ENCODE measurements at regions not wholly inside any gene's neighbourhood (a gene's known extent, or its start where the extent isn't known, plus 50 kb on each side); places are given as distances from the start of the nearest gene placed in this dataset.
"Not testable (repeated sequence)": the region's sequence is repeated elsewhere in the genome, so short reads cannot be mapped to it uniquely, and the experiment has no call there.

DNA sequence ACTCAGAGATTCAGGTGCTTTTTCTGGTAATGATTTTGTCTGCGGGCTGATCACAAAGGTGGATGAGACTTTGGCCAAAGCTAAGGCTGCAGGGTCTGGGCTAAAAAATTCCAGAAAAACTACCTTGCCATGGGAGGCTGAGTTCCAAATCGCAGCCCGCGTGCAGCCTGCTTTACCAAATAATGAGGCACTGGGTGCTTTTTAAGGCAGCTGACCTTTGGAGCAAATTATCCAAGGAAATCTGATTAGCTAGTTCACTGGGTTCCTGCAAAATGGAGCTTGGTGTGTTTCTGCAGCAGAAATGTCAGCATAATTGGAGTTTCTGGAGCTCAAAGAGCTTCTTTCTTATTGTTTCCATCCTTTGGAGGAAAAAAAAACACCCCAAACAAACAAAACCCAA is 156.6 kb downstream of the NPIPA7 start:
- H3F3A ChIP-seq (ENCODE audit: control insufficient read depth, insufficient read depth); H3K27me3 ChIP-seq (ENCODE audit: control insufficient read depth, low read length); H3K9me3 ChIP-seq (ENCODE audit: control insufficient read depth, insufficient read depth, low read length); H3K79me2 ChIP-seq (ENCODE audit: control insufficient read depth, low read length); H4K20me1 ChIP-seq (ENCODE audit: control insufficient read depth, insufficient read depth, low read depth, low read length); H3K36me3 ChIP-seq (ENCODE audit: control insufficient read depth, low read length); H3K27ac ChIP-seq (ENCODE audit: low read depth, low read length); H3K4me1 ChIP-seq (ENCODE audit: control insufficient read depth, low read length); H3K4me2 ChIP-seq (ENCODE audit: low read length); H3K9me2 ChIP-seq (replicated peaks; ENCODE audit: control insufficient read depth, low read length); H3K4me3 ChIP-seq (ENCODE audit: low read length): not testable (repeated sequence)

DNA sequence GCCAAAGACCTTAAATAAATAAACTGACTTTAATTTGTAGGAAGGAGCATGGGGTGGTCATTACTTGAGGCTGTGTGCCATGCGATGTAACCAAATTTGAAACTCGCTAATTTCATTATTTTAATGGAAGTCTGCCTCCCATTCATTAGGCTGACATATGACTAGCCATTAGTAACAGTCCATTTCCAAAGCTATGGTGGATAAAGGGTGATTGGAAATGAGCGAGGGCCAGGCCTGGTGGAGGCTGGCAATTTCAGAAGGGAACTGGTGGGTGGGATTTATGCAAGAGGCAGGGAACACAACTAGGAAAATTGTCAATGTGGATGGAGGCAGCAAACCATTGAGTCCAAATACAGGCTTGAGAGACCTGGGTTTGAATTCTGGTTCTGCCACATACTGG is 157.2 kb downstream of the NPIPA7 start:
- H3K27ac ChIP-seq (ENCODE audit: low read depth, low read length); H3K27me3 ChIP-seq (ENCODE audit: control insufficient read depth, low read length); H3K4me3 ChIP-seq (ENCODE audit: low read length); H3K4me2 ChIP-seq (ENCODE audit: low read length); H3K79me2 ChIP-seq (ENCODE audit: control insufficient read depth, low read length); H3F3A ChIP-seq (ENCODE audit: control insufficient read depth, insufficient read depth); H3K4me1 ChIP-seq (ENCODE audit: control insufficient read depth, low read length); H3K36me3 ChIP-seq (ENCODE audit: control insufficient read depth, low read length); H3K9me2 ChIP-seq (replicated peaks; ENCODE audit: control insufficient read depth, low read length); H3K9me3 ChIP-seq (ENCODE audit: control insufficient read depth, insufficient read depth, low read length); H4K20me1 ChIP-seq (ENCODE audit: control insufficient read depth, insufficient read depth, low read depth, low read length): not testable (repeated sequence)

DNA sequence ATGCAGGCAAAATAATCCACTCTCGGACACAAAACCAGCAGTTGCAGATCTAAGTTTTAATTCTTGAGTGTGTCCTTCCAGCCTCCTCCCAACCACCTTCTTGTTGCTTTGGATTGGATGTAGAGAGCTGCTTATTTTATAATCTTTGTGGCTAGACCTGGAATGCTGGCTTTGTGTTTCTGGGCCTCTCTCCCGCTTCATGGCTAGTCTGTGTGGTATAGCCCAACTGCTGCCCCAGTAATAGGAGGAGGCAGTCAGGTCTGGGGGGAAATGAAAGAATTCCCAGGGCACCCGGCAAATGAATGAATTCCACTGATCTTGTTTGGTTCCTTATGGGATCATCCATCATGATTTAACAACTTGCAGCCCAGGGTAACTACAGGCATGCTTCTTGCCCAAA is 170.8 kb downstream of the NPIPA7 start:
- not testable (repeated sequence) for H3F3A ChIP-seq (ENCODE audit: control insufficient read depth, insufficient read depth); H3K4me2 ChIP-seq (ENCODE audit: low read length); H4K20me1 ChIP-seq (ENCODE audit: control insufficient read depth, insufficient read depth, low read depth, low read length); H3K79me2 ChIP-seq (ENCODE audit: control insufficient read depth, low read length); H3K4me1 ChIP-seq (ENCODE audit: control insufficient read depth, low read length); H3K36me3 ChIP-seq (ENCODE audit: control insufficient read depth, low read length); H3K9me3 ChIP-seq (ENCODE audit: control insufficient read depth, insufficient read depth, low read length); H3K4me3 ChIP-seq (ENCODE audit: low read length); H3K27me3 ChIP-seq (ENCODE audit: control insufficient read depth, low read length); H3K27ac ChIP-seq (ENCODE audit: low read depth, low read length); H3K9me2 ChIP-seq (replicated peaks; ENCODE audit: control insufficient read depth, low read length)

DNA sequence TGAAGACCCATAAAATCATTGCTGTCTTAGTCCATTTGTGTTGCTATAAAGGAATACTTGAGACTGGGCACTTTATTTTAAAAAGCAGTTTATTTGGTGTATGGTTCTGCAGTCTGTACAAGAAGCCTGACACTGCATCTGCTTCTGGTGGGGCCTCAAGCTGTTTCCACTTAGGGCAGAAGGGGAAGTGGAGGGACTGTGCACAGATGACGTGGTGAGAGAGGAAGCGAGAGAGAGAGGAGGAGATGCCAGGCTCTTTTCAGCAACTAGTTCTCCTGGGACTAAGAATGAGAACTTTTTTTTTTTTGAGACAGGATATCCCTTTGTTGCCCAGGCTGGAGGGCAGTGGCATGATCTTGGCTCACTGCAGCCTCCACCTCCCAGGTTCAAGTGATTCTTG is 171.9 kb downstream of the NPIPA7 start:
- not testable (repeated sequence) for H3K36me3 ChIP-seq (ENCODE audit: control insufficient read depth, low read length); H3K79me2 ChIP-seq (ENCODE audit: control insufficient read depth, low read length); H3K4me1 ChIP-seq (ENCODE audit: control insufficient read depth, low read length); H3K4me3 ChIP-seq (ENCODE audit: low read length); H3F3A ChIP-seq (ENCODE audit: control insufficient read depth, insufficient read depth); H4K20me1 ChIP-seq (ENCODE audit: control insufficient read depth, insufficient read depth, low read depth, low read length); H3K4me2 ChIP-seq (ENCODE audit: low read length); H3K27ac ChIP-seq (ENCODE audit: low read depth, low read length); H3K9me3 ChIP-seq (ENCODE audit: control insufficient read depth, insufficient read depth, low read length); H3K27me3 ChIP-seq (ENCODE audit: control insufficient read depth, low read length); H3K9me2 ChIP-seq (replicated peaks; ENCODE audit: control insufficient read depth, low read length)

DNA sequence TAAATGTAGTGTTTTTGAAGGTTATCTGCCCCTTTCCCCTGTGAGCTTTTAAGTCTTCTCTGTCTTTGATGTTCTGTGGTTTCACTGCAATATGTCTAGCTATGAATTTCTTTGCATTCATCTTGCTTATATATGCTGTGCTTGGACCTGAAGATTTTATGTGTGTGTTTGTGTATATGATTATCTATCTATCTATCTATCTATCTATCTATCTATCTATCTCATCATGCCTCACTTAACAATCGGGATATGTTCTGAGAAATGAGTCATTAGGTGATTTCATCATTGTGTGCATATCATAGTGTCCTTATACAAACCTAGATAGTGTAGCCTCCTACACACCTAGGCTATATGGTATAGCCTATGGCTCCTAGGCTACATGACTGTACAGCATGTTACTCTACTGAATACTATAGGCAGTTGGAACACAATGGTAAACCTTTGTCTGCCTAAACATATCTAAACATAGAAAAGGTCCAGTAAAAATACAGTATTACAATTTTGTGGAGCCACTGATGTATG is 173.9 kb downstream of the NPIPA7 start:
- H3K9me3 ChIP-seq (ENCODE audit: control insufficient read depth, insufficient read depth, low read length); H3K27me3 ChIP-seq (ENCODE audit: control insufficient read depth, low read length); H4K20me1 ChIP-seq (ENCODE audit: control insufficient read depth, insufficient read depth, low read depth, low read length); H3F3A ChIP-seq (ENCODE audit: control insufficient read depth, insufficient read depth); H3K27ac ChIP-seq (ENCODE audit: low read depth, low read length); H3K4me2 ChIP-seq (ENCODE audit: low read length); H3K9me2 ChIP-seq (replicated peaks; ENCODE audit: control insufficient read depth, low read length); H3K79me2 ChIP-seq (ENCODE audit: control insufficient read depth, low read length); H3K4me1 ChIP-seq (ENCODE audit: control insufficient read depth, low read length); H3K36me3 ChIP-seq (ENCODE audit: control insufficient read depth, low read length); H3K4me3 ChIP-seq (ENCODE audit: low read length): not testable (repeated sequence)

DNA sequence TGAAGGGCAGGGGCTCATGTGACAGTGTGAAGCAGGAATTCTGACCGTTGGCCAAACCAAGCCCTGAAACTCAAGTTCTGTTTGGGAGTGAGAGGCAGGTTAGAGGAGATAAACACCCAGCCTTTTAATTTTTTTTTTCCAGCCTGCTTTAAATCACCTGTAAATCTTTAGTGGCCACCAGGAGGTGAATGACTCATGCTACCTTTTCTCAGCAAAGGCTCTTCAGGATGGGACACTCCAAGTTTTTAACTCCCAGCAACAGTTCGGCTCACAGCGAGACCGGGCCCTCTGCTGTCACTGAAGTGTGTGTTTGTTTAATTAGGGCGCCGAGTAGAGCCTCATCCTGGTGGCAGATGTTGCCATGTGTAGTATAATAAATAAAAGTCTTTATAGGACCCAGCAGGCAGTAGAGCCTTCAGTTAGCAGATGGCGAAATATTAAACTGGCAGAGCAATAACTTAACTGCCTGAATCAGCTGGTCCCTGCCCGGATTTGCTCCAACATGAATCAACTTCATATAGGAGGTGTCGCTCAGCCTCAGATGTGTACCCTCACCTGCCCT is 180.3 kb downstream of the NPIPA7 start:
- not testable (repeated sequence) for H3K4me3 ChIP-seq (ENCODE audit: low read length); H4K20me1 ChIP-seq (ENCODE audit: control insufficient read depth, insufficient read depth, low read depth, low read length); H3F3A ChIP-seq (ENCODE audit: control insufficient read depth, insufficient read depth); H3K4me1 ChIP-seq (ENCODE audit: control insufficient read depth, low read length); H3K4me2 ChIP-seq (ENCODE audit: low read length); H3K9me3 ChIP-seq (ENCODE audit: control insufficient read depth, insufficient read depth, low read length); H3K36me3 ChIP-seq (ENCODE audit: control insufficient read depth, low read length); H3K27ac ChIP-seq (ENCODE audit: low read depth, low read length); H3K79me2 ChIP-seq (ENCODE audit: control insufficient read depth, low read length); H3K27me3 ChIP-seq (ENCODE audit: control insufficient read depth, low read length); H3K9me2 ChIP-seq (replicated peaks; ENCODE audit: control insufficient read depth, low read length)

DNA sequence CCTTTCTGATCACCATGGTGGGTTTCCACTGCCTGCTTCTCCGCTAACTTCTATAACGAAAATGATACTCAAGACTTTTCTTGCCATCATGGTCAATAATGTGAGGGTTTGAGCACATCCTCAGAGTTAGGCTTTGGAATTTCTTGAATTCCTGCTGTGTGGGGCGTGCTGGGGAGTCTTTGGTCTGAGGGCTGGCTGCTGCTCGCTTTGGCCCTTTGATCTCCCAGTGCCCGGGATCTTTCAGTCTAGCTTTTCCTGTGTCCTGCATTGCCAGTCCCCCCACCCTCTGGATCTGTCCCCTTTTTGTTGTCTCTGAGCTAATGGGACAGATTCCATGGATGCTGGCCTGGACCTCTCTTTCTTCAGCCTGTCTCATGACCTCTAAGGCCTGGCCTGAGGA is 182.6 kb downstream of the NPIPA7 start:
- H3K4me3 ChIP-seq (ENCODE audit: low read length); H3K9me3 ChIP-seq (ENCODE audit: control insufficient read depth, insufficient read depth, low read length): not testable (repeated sequence)

DNA sequence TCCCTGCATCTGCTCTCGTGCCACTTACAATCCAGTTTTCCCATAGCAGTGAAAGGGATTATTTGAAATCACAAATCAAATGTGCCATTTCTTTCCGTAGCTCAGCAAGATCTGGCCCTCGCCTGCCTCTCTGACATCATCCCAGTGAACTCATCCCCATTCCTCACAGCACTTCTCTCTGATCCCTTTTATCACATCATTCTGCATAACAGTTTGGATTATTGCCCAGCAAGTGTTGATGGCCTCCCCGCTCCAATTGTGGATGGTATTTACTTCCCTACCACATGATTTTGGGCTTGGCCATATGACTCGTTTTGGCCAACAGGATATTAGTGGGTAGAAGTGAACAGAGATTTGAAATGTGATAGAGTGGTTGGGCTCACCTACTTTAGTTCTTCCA is 185.0 kb downstream of the NPIPA7 start:
- not testable (repeated sequence) for H3K36me3 ChIP-seq (ENCODE audit: control insufficient read depth, low read length); H3K4me1 ChIP-seq (ENCODE audit: control insufficient read depth, low read length); H3K4me3 ChIP-seq (ENCODE audit: low read length)

More for the DNA sequence above, 182.6 kb downstream of the NPIPA7 start:
- not testable (repeated sequence) for H3K9me2 ChIP-seq (replicated peaks; ENCODE audit: control insufficient read depth, low read length); H4K20me1 ChIP-seq (ENCODE audit: control insufficient read depth, insufficient read depth, low read depth, low read length); H3K27me3 ChIP-seq (ENCODE audit: control insufficient read depth, low read length); H3K79me2 ChIP-seq (ENCODE audit: control insufficient read depth, low read length); H3K4me2 ChIP-seq (ENCODE audit: low read length); H3K36me3 ChIP-seq (ENCODE audit: control insufficient read depth, low read length); H3K27ac ChIP-seq (ENCODE audit: low read depth, low read length); H3K4me1 ChIP-seq (ENCODE audit: control insufficient read depth, low read length); H3F3A ChIP-seq (ENCODE audit: control insufficient read depth, insufficient read depth)

More for the DNA sequence above, 185.0 kb downstream of the NPIPA7 start:
- not testable (repeated sequence) for H3K4me2 ChIP-seq (ENCODE audit: low read length); H3K27me3 ChIP-seq (ENCODE audit: control insufficient read depth, low read length); H4K20me1 ChIP-seq (ENCODE audit: control insufficient read depth, insufficient read depth, low read depth, low read length); H3K79me2 ChIP-seq (ENCODE audit: control insufficient read depth, low read length); H3K9me2 ChIP-seq (replicated peaks; ENCODE audit: control insufficient read depth, low read length); H3K9me3 ChIP-seq (ENCODE audit: control insufficient read depth, insufficient read depth, low read length); H3K27ac ChIP-seq (ENCODE audit: low read depth, low read length); H3F3A ChIP-seq (ENCODE audit: control insufficient read depth, insufficient read depth)

Data from DOHH2 (cell line).